HepG2 (cell line): ENCODE measurements at regions not wholly inside any gene's neighbourhood (a gene's known extent, or its start where the extent isn't known, plus 50 kb on each side); places are given as distances from the start of the nearest gene placed in this dataset.

Experiments used
- ATAC-seq: fragments of 200-7000 bp; cut with Tn5 transposase; 3 replicates; pipeline ENCODE4 v1.9.1; 2020; ENCODE audit warnings: mild to moderate bottlenecking, moderate library complexity
- BruUV-seq: library from RNA; stranded (reverse); fragments of 400-500 nt; replicated peaks from 2 replicates; lab custom pipeline; 2021; lab: Mats Ljungman, UMichigan
- CTCF ChIA-PET: fragments of 300-600 bp; formaldehyde crosslinking; extraction: SDS; loops from one replicate; lab custom pipeline; 2021; ENCODE audit warnings: low total read pairs, inconsistent platforms, low intra/inter-chr PET ratio; lab: Yijun Ruan, JAX
- POLR2A ChIA-PET: fragments of 350-600 bp; sonication (Branson Sonifier 250); formaldehyde crosslinking; loops from one replicate; lab custom pipeline; 2020; ENCODE audit warnings: antibody characterized with exemption, inconsistent platforms; lab: Yijun Ruan, JAX
- DNase-seq: peaks from one replicate; pipeline ENCODE4 v3.0.0-alpha.2; 2015; ENCODE audit warnings: low spot score
- FAIRE-seq: peaks from 3 replicates; lab custom pipeline; 2011; peaks lifted over from hg19 to GRCh38; lab: Jason Lieb, UNC
- H2AFZ ChIP-seq: one replicate; pipeline ENCODE4 v1.6.1; 2011; ENCODE audit warnings: low read length, inconsistent platforms
- H3K27ac ChIP-seq: fragments of 300-600 bp; 3 replicates; pipeline ENCODE4 v1.8.0; 2011; ENCODE audit warnings: mixed run types, mild to moderate bottlenecking, mixed read lengths, low read length, inconsistent platforms; ENCODE audit not compliant: insufficient read depth; ENCODE audit errors: extremely low read length
- H3K27me3 ChIP-seq, 2 experiments: fragments of 200-600 bp in 1 of 2; 2 replicates in 1 of 2; 3 replicates in 1 of 2; pipeline versions ENCODE4 v1.6.0 to v1.8.0; 2011; ENCODE audit warnings: low read length in 2 of 2, mild to moderate bottlenecking in 2 of 2, moderate library complexity in 2 of 2, inconsistent platforms in 1 of 2; ENCODE audit not compliant: insufficient read depth in 2 of 2, control insufficient read depth in 1 of 2
- H3K36me3 ChIP-seq, 2 experiments: fragments of 200-600 bp in 1 of 2; replicated peaks in 1 of 2; 2 replicates in 1 of 2; 3 replicates in 1 of 2; pipeline versions ENCODE4 v1.5.1 to v1.8.0; 2011; ENCODE audit warnings: low read length in 2 of 2, inconsistent platforms in 1 of 2; ENCODE audit not compliant: insufficient read depth in 2 of 2, control insufficient read depth in 1 of 2
- H3K4me1 ChIP-seq: 2 replicates; pipeline ENCODE4 v1.5.1; 2012; ENCODE audit warnings: low read length, inconsistent platforms; ENCODE audit not compliant: insufficient read depth
- H3K4me2 ChIP-seq: 2 replicates; pipeline ENCODE4 v1.6.0; 2011; ENCODE audit warnings: low read depth, low read length, inconsistent platforms
- H3K4me3 ChIP-seq, 3 experiments: fragments of 200-600 bp in 1 of 3; sonication (generic), shearing (Covaris generic) in 1 of 3; replicated peaks in 1 of 3; 2 replicates each; pipeline ENCODE4 v1.5.1; 2011 to 2016; ENCODE audit warnings: low read length in 3 of 3, inconsistent platforms in 2 of 3, low read depth in 2 of 3, mild to moderate bottlenecking in 2 of 3, control low read depth in 1 of 3, mixed read lengths in 1 of 3; ENCODE audit not compliant: insufficient read depth in 1 of 3
- H3K79me2 ChIP-seq: one replicate; pipeline ENCODE4 v1.6.1; 2011; ENCODE audit warnings: low read length, inconsistent platforms; ENCODE audit not compliant: insufficient read depth
- H3K9ac ChIP-seq: 2 replicates; pipeline ENCODE4 v1.6.0; 2011; ENCODE audit warnings: mild to moderate bottlenecking, low read depth, low read length, inconsistent platforms; ENCODE audit not compliant: insufficient read depth
- H3K9me3 ChIP-seq: 2 replicates; pipeline ENCODE4 v1.5.1; 2012; ENCODE audit warnings: mild to moderate bottlenecking, low read length
- H4K20me1 ChIP-seq: 2 replicates; pipeline ENCODE4 v1.6.0; 2011; ENCODE audit warnings: inconsistent platforms, mild to moderate bottlenecking, low read length, moderate library complexity; ENCODE audit not compliant: insufficient read depth
- DNMT1 ChIP-seq: sonication (generic); formaldehyde crosslinking; IDR thresholded peaks from 2 replicates; pipeline ENCODE4 v1.5.1; 2020; ENCODE audit warnings: mild to moderate bottlenecking, missing genetic modification reagents
- FOXO4 ChIP-seq: sonication (generic); formaldehyde crosslinking; conservative IDR thresholded peaks from 2 replicates; pipeline ENCODE4 v1.8.1; 2023; ENCODE audit warnings: missing genetic modification reagents
- YY1 ChIP-seq: IDR thresholded peaks from 2 replicates; pipeline ENCODE4 v1.6.1; 2011; ENCODE audit warnings: low read length, low read depth, moderate library complexity, mild to moderate bottlenecking; ENCODE audit not compliant: insufficient read depth, insufficient replicate concordance
- ZBTB42 ChIP-seq: sonication (generic); formaldehyde crosslinking; IDR thresholded peaks from 2 replicates; pipeline ENCODE4 v1.5.0; 2020; ENCODE audit warnings: mild to moderate bottlenecking, missing genetic modification reagents
- ZFP41 ChIP-seq: sonication (generic); formaldehyde crosslinking; IDR thresholded peaks from 2 replicates; pipeline ENCODE4 v1.4.0; 2020; ENCODE audit warnings: mild to moderate bottlenecking, missing genetic modification reagents, borderline replicate concordance
- ZNF20 ChIP-seq: sonication (generic); formaldehyde crosslinking; IDR thresholded peaks from 2 replicates; pipeline ENCODE4 v1.4.0; 2020; ENCODE audit warnings: mild to moderate bottlenecking, moderate library complexity, missing genetic modification reagents
- ZNF7 ChIP-seq: IDR thresholded peaks from 2 replicates; pipeline ENCODE4 v1.6.1; 2016; ENCODE audit warnings: missing biosample characterization, missing genetic modification reagents
- WGBS: methylation state at CpG from one replicate; pipeline ENCODE4 v1.1.6; 2017; ENCODE audit warnings: low lambda C conversion rate; 5-methylcytosine and 5-hydroxymethylcytosine counted together
- in situ Hi-C: cut with HindIII; loops from 2 replicates; pipeline ENCODE4 v1.10.0; 2017; ENCODE audit warnings: low pct_unique_long_range_greater_than_20kb; ENCODE audit not compliant: extremely low pct_ligation_motif_present
- intact Hi-C: fragments of 100-400 bp; cut with micrococcal nuclease; formaldehyde crosslinking; loops from one replicate; pipeline ENCODE4 v1.10.0; 2022; ENCODE audit not compliant: unreplicated experiment
- TF ChIP-seq, protein P1 (sequence below): sonication (generic); formaldehyde crosslinking; IDR thresholded peaks from 2 replicates; pipeline ENCODE4 v1.9.0; 2021; ENCODE audit warnings: missing genetic modification reagents, mild to moderate bottlenecking, borderline replicate concordance

GRCh38 chr14:26233118-26233517, 364.7 kb downstream of the NOVA1 start:
- Histone ChIP-seq H3K36me3 (no peaks in the 10 kb centered on the region), H3K9me3 (peaks cover 68% of the 10 kb centered on the region), H3K4me2 (no peak overlapping the region)
- intact Hi-C loops = no loop called here
- no peak for FAIRE-seq
- in situ Hi-C loops = no loop called here
- no peak for TF ChIP-seq FOXO4 (CRISPR knock-in tag)
- no peak for TF ChIP-seq ZBTB42 (CRISPR knock-in tag)
- TF ChIP-seq ZNF7 (CRISPR knock-in tag) = no peak
- no peak for TF ChIP-seq ZFP41
- no peak for TF ChIP-seq DNMT1 (CRISPR knock-in tag)
- TF ChIP-seq, protein P1, sequence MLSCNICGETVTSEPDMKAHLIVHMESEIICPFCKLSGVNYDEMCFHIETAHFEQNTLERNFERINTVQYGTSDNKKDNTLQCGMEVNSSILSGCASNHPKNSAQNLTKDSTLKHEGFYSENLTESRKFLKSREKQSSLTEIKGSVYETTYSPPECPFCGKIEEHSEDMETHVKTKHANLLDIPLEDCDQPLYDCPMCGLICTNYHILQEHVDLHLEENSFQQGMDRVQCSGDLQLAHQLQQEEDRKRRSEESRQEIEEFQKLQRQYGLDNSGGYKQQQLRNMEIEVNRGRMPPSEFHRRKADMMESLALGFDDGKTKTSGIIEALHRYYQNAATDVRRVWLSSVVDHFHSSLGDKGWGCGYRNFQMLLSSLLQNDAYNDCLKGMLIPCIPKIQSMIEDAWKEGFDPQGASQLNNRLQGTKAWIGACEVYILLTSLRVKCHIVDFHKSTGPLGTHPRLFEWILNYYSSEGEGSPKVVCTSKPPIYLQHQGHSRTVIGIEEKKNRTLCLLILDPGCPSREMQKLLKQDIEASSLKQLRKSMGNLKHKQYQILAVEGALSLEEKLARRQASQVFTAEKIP (CRISPR knock-in tag) = no peak
- TF ChIP-seq ZNF20 (CRISPR knock-in tag) = no peak
- no peak for TF ChIP-seq YY1
- TF ChIP-seq, all 625 proteins: peak for 0
- no peak overlapping the region for H3K9ac ChIP-seq
- ATAC-seq = no peak
- 0% methylated on average over 1 of the region's 1 CpG for WGBS
- H3K4me1 ChIP-seq = no peaks in the 10 kb centered on the region
- H3K79me2 ChIP-seq = no peaks in the 10 kb centered on the region
- H3K4me3 ChIP-seq = no peak overlapping the region
- no peaks in the 10 kb centered on the region for H4K20me1 ChIP-seq
- no TSS peak for BruUV-seq
- ChIA-PET CTCF (no interaction called here), POLR2A (no interaction called here)
- no peak overlapping the region for H3K27ac ChIP-seq
- no peak overlapping the region for H2AFZ ChIP-seq
- H3K27me3 ChIP-seq = no peaks in the 10 kb centered on the region
- DNase-seq = no peak
